SK-N-SH treated with all-trans-retinoic acid at 6 μM for 48 hours (cell line): ENCODE measurements at regions not wholly inside any gene's neighbourhood (a gene's known extent, or its start where the extent isn't known, plus 50 kb on each side); places are given as distances from the start of the nearest gene placed in this dataset.

Source experiments
- ARNTL ChIP-seq: fragments of 450-650 bp; formaldehyde crosslinking; IDR thresholded peaks from 2 replicates; pipeline ENCODE4 v1.5.0; 2020; ENCODE audit warnings: low read depth, mild to moderate bottlenecking, moderate library complexity, borderline replicate concordance
- BACH2 ChIP-seq: fragments of 250-450 bp; sonication (Bioruptor Pico); IDR thresholded peaks from 2 replicates; pipeline ENCODE4 v1.9.0; 2021; ENCODE audit warnings: mild to moderate bottlenecking, borderline replicate concordance
- ISL1 ChIP-seq: fragments of 250-450 bp; sonication (Bioruptor Pico); IDR thresholded peaks from 2 replicates; pipeline ENCODE4 v2.1.2; 2022; ENCODE audit warnings: mild to moderate bottlenecking, moderate library complexity
- POU6F1 ChIP-seq: fragments of 250-450 bp; sonication (Bioruptor Pico); IDR thresholded peaks from 2 replicates; pipeline ENCODE4 v1.8.0; 2021; ENCODE audit warnings: low read depth, mild to moderate bottlenecking, moderate library complexity, borderline replicate concordance
- RARB ChIP-seq: fragments of 250-450 bp; sonication (Bioruptor Pico); IDR thresholded peaks from 2 replicates; pipeline ENCODE4 v1.8.0; 2021; ENCODE audit warnings: mild to moderate bottlenecking, moderate library complexity
- SNAI2 ChIP-seq: fragments of 250-450 bp; sonication (Bioruptor Pico); IDR thresholded peaks from 2 replicates; pipeline ENCODE4 v1.5.0; 2020; ENCODE audit warnings: mild to moderate bottlenecking, moderate library complexity
- ZFP3 ChIP-seq: fragments of 250-450 bp; sonication (Bioruptor Pico); IDR thresholded peaks from 2 replicates; pipeline ENCODE4 v1.5.0; 2020; ENCODE audit warnings: mild to moderate bottlenecking, moderate library complexity
- ZNF70 ChIP-seq: fragments of 450-650 bp; formaldehyde crosslinking; IDR thresholded peaks from 2 replicates; pipeline ENCODE4 v1.5.0; 2020; ENCODE audit warnings: mild to moderate bottlenecking, moderate library complexity
- TF ChIP-seq, protein P1 (sequence below): fragments of 250-450 bp; sonication (Bioruptor Pico); IDR thresholded peaks from 2 replicates; pipeline ENCODE4 v1.8.0; 2020; ENCODE audit warnings: mild to moderate bottlenecking, moderate library complexity, borderline replicate concordance
- TF ChIP-seq, protein P2 (sequence below): fragments of 250-450 bp; sonication (Bioruptor Pico); IDR thresholded peaks from 2 replicates; pipeline ENCODE4 v1.5.1; 2021; ENCODE audit warnings: mild to moderate bottlenecking, moderate library complexity
- TF ChIP-seq, protein P3 (sequence below): fragments of 250-450 bp; sonication (Bioruptor Pico); IDR thresholded peaks from 2 replicates; pipeline ENCODE4 v1.5.0; 2020; ENCODE audit warnings: mild to moderate bottlenecking, moderate library complexity

DNA sequence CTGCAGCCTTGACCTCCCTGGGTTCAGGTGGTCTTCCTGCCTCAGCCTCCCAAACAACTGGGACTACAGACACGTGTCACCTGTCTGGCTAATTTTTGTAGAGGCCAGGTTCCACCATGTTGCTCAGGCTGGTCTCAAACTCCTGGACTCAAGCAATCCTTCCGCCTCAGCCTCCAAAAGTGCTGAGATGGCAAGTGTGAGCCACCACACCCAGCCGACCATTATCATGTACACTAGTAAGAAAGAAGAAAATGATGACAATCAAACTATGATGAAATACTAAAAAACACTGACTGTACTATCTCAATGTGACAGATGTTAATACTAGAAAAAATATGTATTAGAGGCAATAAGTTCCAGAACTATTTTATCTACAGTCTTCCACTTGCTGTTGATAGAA, 420.9 kb downstream of the TRIB2 start:
- TF ChIP-seq SNAI2 (CRISPR knock-in tag) (no peak), POU6F1 (no peak), ISL1 (CRISPR knock-in tag) (no peak), BACH2 (CRISPR knock-in tag) (no peak), ARNTL (CRISPR knock-in tag) (no peak), ZFP3 (CRISPR knock-in tag) (no peak), ZNF70 (CRISPR knock-in tag) (no peak), RARB (CRISPR knock-in tag) (no peak)
- TF ChIP-seq, protein P1, sequence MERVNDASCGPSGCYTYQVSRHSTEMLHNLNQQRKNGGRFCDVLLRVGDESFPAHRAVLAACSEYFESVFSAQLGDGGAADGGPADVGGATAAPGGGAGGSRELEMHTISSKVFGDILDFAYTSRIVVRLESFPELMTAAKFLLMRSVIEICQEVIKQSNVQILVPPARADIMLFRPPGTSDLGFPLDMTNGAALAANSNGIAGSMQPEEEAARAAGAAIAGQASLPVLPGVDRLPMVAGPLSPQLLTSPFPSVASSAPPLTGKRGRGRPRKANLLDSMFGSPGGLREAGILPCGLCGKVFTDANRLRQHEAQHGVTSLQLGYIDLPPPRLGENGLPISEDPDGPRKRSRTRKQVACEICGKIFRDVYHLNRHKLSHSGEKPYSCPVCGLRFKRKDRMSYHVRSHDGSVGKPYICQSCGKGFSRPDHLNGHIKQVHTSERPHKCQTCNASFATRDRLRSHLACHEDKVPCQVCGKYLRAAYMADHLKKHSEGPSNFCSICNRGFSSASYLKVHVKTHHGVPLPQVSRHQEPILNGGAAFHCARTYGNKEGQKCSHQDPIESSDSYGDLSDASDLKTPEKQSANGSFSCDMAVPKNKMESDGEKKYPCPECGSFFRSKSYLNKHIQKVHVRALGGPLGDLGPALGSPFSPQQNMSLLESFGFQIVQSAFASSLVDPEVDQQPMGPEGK = no peak
- TF ChIP-seq, protein P2, sequence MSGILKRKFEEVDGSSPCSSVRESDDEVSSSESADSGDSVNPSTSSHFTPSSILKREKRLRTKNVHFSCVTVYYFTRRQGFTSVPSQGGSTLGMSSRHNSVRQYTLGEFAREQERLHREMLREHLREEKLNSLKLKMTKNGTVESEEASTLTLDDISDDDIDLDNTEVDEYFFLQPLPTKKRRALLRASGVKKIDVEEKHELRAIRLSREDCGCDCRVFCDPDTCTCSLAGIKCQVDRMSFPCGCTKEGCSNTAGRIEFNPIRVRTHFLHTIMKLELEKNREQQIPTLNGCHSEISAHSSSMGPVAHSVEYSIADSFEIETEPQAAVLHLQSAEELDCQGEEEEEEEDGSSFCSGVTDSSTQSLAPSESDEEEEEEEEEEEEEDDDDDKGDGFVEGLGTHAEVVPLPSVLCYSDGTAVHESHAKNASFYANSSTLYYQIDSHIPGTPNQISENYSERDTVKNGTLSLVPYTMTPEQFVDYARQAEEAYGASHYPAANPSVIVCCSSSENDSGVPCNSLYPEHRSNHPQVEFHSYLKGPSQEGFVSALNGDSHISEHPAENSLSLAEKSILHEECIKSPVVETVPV = no peak
- TF ChIP-seq, protein P3, sequence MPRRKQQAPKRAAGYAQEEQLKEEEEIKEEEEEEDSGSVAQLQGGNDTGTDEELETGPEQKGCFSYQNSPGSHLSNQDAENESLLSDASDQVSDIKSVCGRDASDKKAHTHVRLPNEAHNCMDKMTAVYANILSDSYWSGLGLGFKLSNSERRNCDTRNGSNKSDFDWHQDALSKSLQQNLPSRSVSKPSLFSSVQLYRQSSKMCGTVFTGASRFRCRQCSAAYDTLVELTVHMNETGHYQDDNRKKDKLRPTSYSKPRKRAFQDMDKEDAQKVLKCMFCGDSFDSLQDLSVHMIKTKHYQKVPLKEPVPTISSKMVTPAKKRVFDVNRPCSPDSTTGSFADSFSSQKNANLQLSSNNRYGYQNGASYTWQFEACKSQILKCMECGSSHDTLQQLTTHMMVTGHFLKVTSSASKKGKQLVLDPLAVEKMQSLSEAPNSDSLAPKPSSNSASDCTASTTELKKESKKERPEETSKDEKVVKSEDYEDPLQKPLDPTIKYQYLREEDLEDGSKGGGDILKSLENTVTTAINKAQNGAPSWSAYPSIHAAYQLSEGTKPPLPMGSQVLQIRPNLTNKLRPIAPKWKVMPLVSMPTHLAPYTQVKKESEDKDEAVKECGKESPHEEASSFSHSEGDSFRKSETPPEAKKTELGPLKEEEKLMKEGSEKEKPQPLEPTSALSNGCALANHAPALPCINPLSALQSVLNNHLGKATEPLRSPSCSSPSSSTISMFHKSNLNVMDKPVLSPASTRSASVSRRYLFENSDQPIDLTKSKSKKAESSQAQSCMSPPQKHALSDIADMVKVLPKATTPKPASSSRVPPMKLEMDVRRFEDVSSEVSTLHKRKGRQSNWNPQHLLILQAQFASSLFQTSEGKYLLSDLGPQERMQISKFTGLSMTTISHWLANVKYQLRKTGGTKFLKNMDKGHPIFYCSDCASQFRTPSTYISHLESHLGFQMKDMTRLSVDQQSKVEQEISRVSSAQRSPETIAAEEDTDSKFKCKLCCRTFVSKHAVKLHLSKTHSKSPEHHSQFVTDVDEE (CRISPR knock-in tag) = no peak
